ENCODE measurements at regions not wholly inside any gene's neighbourhood (a gene's known extent, or its start where the extent isn't known, plus 50 kb on each side); places are given as distances from the start of the nearest gene placed in this dataset.

DNA sequence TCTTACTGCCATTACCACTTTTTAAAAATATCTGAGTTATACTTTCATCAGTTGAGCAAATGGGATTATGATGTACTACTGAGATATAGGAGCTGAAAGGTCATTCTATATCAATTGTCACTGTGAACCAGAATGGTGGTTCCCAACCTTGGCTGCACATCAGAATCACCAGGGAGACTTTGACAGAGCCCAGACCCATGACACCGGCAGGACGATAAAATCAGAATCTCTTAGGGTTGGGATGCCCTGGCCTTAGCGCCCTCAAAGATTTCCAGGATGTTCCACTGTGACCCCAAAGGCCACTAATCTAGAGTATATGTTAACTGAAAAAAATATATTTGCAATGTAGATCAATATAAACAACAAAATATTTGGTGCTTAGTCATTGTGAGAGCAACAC lies 355.1 kb downstream of the LIG4 start:
- TF ChIP-seq, protein P1, sequence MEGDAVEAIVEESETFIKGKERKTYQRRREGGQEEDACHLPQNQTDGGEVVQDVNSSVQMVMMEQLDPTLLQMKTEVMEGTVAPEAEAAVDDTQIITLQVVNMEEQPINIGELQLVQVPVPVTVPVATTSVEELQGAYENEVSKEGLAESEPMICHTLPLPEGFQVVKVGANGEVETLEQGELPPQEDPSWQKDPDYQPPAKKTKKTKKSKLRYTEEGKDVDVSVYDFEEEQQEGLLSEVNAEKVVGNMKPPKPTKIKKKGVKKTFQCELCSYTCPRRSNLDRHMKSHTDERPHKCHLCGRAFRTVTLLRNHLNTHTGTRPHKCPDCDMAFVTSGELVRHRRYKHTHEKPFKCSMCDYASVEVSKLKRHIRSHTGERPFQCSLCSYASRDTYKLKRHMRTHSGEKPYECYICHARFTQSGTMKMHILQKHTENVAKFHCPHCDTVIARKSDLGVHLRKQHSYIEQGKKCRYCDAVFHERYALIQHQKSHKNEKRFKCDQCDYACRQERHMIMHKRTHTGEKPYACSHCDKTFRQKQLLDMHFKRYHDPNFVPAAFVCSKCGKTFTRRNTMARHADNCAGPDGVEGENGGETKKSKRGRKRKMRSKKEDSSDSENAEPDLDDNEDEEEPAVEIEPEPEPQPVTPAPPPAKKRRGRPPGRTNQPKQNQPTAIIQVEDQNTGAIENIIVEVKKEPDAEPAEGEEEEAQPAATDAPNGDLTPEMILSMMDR (IDR thresholded peaks at IDR 0.05; ENCODE audit: extremely low read depth in 1 of 2, insufficient read depth in 1 of 2, low read depth in 1 of 2, low read length in 2 of 2) = no peak
- no peak for TF ChIP-seq EZH2 (IDR thresholded peaks at IDR 0.05; ENCODE audit: borderline replicate concordance, low read depth, low read length, severe bottlenecking)
- no peak for TF ChIP-seq POLR2A (IDR thresholded peaks at IDR 0.05; ENCODE audit: low read depth, low read length)
- no peak for TF ChIP-seq JUN (IDR thresholded peaks at IDR 0.05; ENCODE audit: borderline replicate concordance, insufficient read depth, insufficient read length, low read depth)
- TF ChIP-seq POLR2AphosphoS5 (IDR thresholded peaks at IDR 0.05; ENCODE audit: insufficient read depth, low read depth, low read length) = no peak
- TF ChIP-seq MYC (IDR thresholded peaks at IDR 0.05; ENCODE audit: low read depth, low read length) = no peak
